ENCODE measurements at regions not wholly inside any gene's neighbourhood (a gene's known extent, or its start where the extent isn't known, plus 50 kb on each side); places are given as distances from the start of the nearest gene placed in this dataset.

GRCh38 chr13:44108331-44108858 is 228.7 kb downstream of the LACC1 start:
- Histone ChIP-seq H3K4me1 (peaks cover 8 to 34% (median 13%) of the 10 kb centered on the region in 3 donors), H3K4me3 (no peak overlapping the region), H3K36me3 (no peaks in the 10 kb centered on the region), H3K27ac (peak overlapping the region in 1 of 4 donors; percentile 2), H3K27me3 (no peaks in the 10 kb centered on the region), H3K9me3 (no peaks in the 10 kb centered on the region)
- no peak for TF ChIP-seq CTCF (IDR thresholded peaks at IDR 0.05)
- TF ChIP-seq EP300 (IDR thresholded peaks at IDR 0.05), result no peak
- peak; percentile 54 for ATAC-seq
- 40 to 41% methylated on average over 1 to 2 of the region's 2 CpGs for WGBS, 2 donors (ENCODE audit: low coverage in 1 of 2)

GRCh38 chr13:44110091-44110621 is 230.5 kb downstream of the LACC1 start:
- no peak for ATAC-seq
- no peak overlapping the region for H3K27ac ChIP-seq

GRCh38 chr13:44111701-44112100 is 232.0 kb downstream of the LACC1 start:
- Histone ChIP-seq H3K27ac (no peak overlapping the region), H3K27me3 (no peaks in the 10 kb centered on the region), H3K4me1 (peaks cover under 1 to 7% (median 4%) of the 10 kb centered on the region in 3 donors), H3K9me3 (no peaks in the 10 kb centered on the region), H3K4me3 (no peak overlapping the region), H3K36me3 (no peaks in the 10 kb centered on the region)
- WGBS, 2 donors (ENCODE audit: low coverage in 1 of 2), result 87 to 100% methylated on average over 1 to 3 of the region's 3 CpGs
- no peak for TF ChIP-seq POLR2A (IDR thresholded peaks at IDR 0.05)
- TF ChIP-seq POLR2AphosphoS5 (IDR thresholded peaks at IDR 0.05), result no peak
- ATAC-seq, result no peak

More at GRCh38 chr13:44110091-44110621, 230.5 kb downstream of the LACC1 start:
- WGBS, 2 donors (ENCODE audit: low coverage in 1 of 2), result 67 to 71% methylated on average over 2 to 7 of the region's 7 CpGs
- Histone ChIP-seq H3K36me3 (no peaks in the 10 kb centered on the region), H3K4me3 (no peak overlapping the region), H3K9me3 (no peaks in the 10 kb centered on the region), H3K4me1 (peaks cover 8 to 18% (median 13%) of the 10 kb centered on the region in 3 donors), H3K27me3 (no peaks in the 10 kb centered on the region)
- no peak for TF ChIP-seq EP300 (IDR thresholded peaks at IDR 0.05)
- TF ChIP-seq CTCF (IDR thresholded peaks at IDR 0.05), result no peak
- TF ChIP-seq POLR2A (IDR thresholded peaks at IDR 0.05), result no peak
- TF ChIP-seq POLR2AphosphoS5 (IDR thresholded peaks at IDR 0.05), result no peak

- Histone ChIP-seq H3K36me3 (no peaks in the 10 kb centered on the region), H3K27ac (no peak overlapping the region), H3K4me3 (no peak overlapping the region), H3K4me1 (peaks cover 4 to 15% (median 8%) of the 10 kb centered on the region in 3 donors), H3K9me3 (no peaks in the 10 kb centered on the region), H3K27me3 (no peaks in the 10 kb centered on the region)
- TF ChIP-seq CTCF (IDR thresholded peaks at IDR 0.05), result no peak
- no peak for TF ChIP-seq EP300 (IDR thresholded peaks at IDR 0.05)
- no peak for TF ChIP-seq POLR2A (IDR thresholded peaks at IDR 0.05)
- TF ChIP-seq POLR2AphosphoS5 (IDR thresholded peaks at IDR 0.05), result no peak
- 78 to 88% methylated on average over 2 to 6 of the region's 6 CpGs for WGBS, 2 donors (ENCODE audit: low coverage in 1 of 2)
- no peak for ATAC-seq
These were observed 233.1 kb downstream of the LACC1 start for GRCh38 chr13:44112700-44113329.

GRCh38 chr13:44116562-44117332 is 237.0 kb downstream of the LACC1 start:
- Histone ChIP-seq H3K9me3 (no peaks in the 10 kb centered on the region), H3K36me3 (no peaks in the 10 kb centered on the region), H3K27ac (peak overlapping the region; percentile 2 to 69 (median 47)), H3K27me3 (no peaks in the 10 kb centered on the region), H3K4me3 (no peak overlapping the region), H3K4me1 (peaks cover 4 to 17% (median 8%) of the 10 kb centered on the region in 3 donors)
- TF ChIP-seq EP300 (IDR thresholded peaks at IDR 0.05) (no peak), CTCF (IDR thresholded peaks at IDR 0.05) (peak in 1 of 4 experiments; percentile 29), POLR2A (IDR thresholded peaks at IDR 0.05) (no peak), POLR2AphosphoS5 (IDR thresholded peaks at IDR 0.05) (peak; percentile 8)
- 42 to 60% methylated on average over 5 to 7 of the region's 7 CpGs for WGBS, 2 donors (ENCODE audit: low coverage in 1 of 2)
- ATAC-seq, result peak; percentile 57
